ENCODE measurements at regions not wholly inside any gene's neighbourhood (a gene's known extent, or its start where the extent isn't known, plus 50 kb on each side); places are given as distances from the start of the nearest gene placed in this dataset.
A peak's percentile ranks its signal among the peaks of the same experiment; 100 is the strongest.

- Histone ChIP-seq H3K9me3 (no peaks in the 10 kb centered on the region), H3K36me3 (no peaks in the 10 kb centered on the region), H3K4me3 (no peak overlapping the region), H3K27ac (no peak overlapping the region), H3K4me1 (ENCODE audit: insufficient read depth) (peaks cover 6% of the 10 kb centered on the region), H3K27me3 (no peaks in the 10 kb centered on the region)
- no peak for TF ChIP-seq POLR2A (IDR thresholded peaks at IDR 0.05)
- no peak for TF ChIP-seq CTCF (IDR thresholded peaks at IDR 0.05)
- TF ChIP-seq EP300 (IDR thresholded peaks at IDR 0.05): no peak
- intact Hi-C loops (cut with DNase I): no loop called here
- no peak for DNase-seq
- WGBS, 3 donors: 95 to 99% (median 96%) methylated on average over 5 of the region's 5 CpGs
Observed at GRCh38 chr4:3352505-3352904, 59.7 kb downstream of the RGS12 start.

GRCh38 chr4:3352941-3353594 is 60.2 kb downstream of the RGS12 start:
- H3K27ac ChIP-seq: no peak overlapping the region
- H3K27me3 ChIP-seq: no peaks in the 10 kb centered on the region
- no peak overlapping the region for H3K4me3 ChIP-seq
- no peak for TF ChIP-seq POLR2A (IDR thresholded peaks at IDR 0.05)
- TF ChIP-seq EP300 (IDR thresholded peaks at IDR 0.05): no peak
- no peak for TF ChIP-seq CTCF (IDR thresholded peaks at IDR 0.05)
- H3K9me3 ChIP-seq: no peaks in the 10 kb centered on the region
- DNase-seq: peak in 1 of 5 donors; percentile 9
- H3K4me1 ChIP-seq (ENCODE audit: insufficient read depth): peaks cover 6% of the 10 kb centered on the region
- intact Hi-C loops (cut with DNase I): no loop called here
- no peaks in the 10 kb centered on the region for H3K36me3 ChIP-seq
- WGBS, 3 donors: 97 to 98% (median 97%) methylated on average over 14 of the region's 14 CpGs

GRCh38 chr4:3353752-3354454 is 61.1 kb downstream of the RGS12 start:
- DNase-seq: no peak
- intact Hi-C loops (cut with DNase I): no loop called here
- H3K4me3 ChIP-seq: no peak overlapping the region
- no peaks in the 10 kb centered on the region for H3K4me1 ChIP-seq (ENCODE audit: insufficient read depth)
- no peaks in the 10 kb centered on the region for H3K36me3 ChIP-seq
- H3K27ac ChIP-seq: no peak overlapping the region
- 92 to 98% (median 95%) methylated on average over 4 of the region's 4 CpGs for WGBS, 3 donors
- no peaks in the 10 kb centered on the region for H3K9me3 ChIP-seq
- TF ChIP-seq CTCF (IDR thresholded peaks at IDR 0.05): no peak
- TF ChIP-seq POLR2A (IDR thresholded peaks at IDR 0.05): no peak
- TF ChIP-seq EP300 (IDR thresholded peaks at IDR 0.05): no peak
- no peaks in the 10 kb centered on the region for H3K27me3 ChIP-seq

- H3K9me3 ChIP-seq: no peaks in the 10 kb centered on the region
- intact Hi-C loops (cut with DNase I): no loop called here
Observed at GRCh38 chr4:3354455-3354811, 61.6 kb downstream of the RGS12 start.

More at GRCh38 chr4:3354455-3354811, 61.6 kb downstream of the RGS12 start:
- H3K27me3 ChIP-seq: no peaks in the 10 kb centered on the region
- TF ChIP-seq CTCF (IDR thresholded peaks at IDR 0.05) (no peak), EP300 (IDR thresholded peaks at IDR 0.05) (no peak), POLR2A (IDR thresholded peaks at IDR 0.05) (no peak)
- no peak for DNase-seq
- H3K36me3 ChIP-seq: no peaks in the 10 kb centered on the region
- no peak overlapping the region for H3K27ac ChIP-seq
- H3K4me1 ChIP-seq (ENCODE audit: insufficient read depth): no peaks in the 10 kb centered on the region
- 79 to 87% (median 84%) methylated on average over 4 of the region's 4 CpGs for whole genome bisulfite sequencing, 3 donors
- no peak overlapping the region for H3K4me3 ChIP-seq

Data from ovary (tissue), 7 donors.